ENCODE measurements at regions not wholly inside any gene's neighbourhood (a gene's known extent, or its start where the extent isn't known, plus 50 kb on each side); places are given as distances from the start of the nearest gene placed in this dataset.

DNA sequence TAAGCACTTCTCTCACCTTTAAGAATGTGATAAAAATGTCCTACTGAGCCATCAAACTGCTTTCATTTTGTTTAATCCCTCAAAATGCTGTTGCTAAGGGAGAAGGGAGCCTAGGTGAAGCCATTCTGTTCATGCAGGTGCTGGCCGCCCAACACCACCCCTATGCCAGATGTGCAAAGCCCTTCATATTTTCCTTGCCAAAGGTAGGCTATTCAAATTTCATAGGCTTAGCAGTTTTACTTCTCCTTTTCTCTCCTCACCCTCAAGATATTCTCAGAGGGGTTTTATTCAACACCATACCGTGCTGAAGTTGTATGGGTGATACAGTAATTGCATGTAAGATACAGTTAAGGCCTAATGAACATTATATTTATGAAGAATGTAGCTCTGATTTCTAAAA is 461.7 kb downstream of the GXYLT1 start:
- TF ChIP-seq, protein P1, sequence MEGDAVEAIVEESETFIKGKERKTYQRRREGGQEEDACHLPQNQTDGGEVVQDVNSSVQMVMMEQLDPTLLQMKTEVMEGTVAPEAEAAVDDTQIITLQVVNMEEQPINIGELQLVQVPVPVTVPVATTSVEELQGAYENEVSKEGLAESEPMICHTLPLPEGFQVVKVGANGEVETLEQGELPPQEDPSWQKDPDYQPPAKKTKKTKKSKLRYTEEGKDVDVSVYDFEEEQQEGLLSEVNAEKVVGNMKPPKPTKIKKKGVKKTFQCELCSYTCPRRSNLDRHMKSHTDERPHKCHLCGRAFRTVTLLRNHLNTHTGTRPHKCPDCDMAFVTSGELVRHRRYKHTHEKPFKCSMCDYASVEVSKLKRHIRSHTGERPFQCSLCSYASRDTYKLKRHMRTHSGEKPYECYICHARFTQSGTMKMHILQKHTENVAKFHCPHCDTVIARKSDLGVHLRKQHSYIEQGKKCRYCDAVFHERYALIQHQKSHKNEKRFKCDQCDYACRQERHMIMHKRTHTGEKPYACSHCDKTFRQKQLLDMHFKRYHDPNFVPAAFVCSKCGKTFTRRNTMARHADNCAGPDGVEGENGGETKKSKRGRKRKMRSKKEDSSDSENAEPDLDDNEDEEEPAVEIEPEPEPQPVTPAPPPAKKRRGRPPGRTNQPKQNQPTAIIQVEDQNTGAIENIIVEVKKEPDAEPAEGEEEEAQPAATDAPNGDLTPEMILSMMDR (IDR thresholded peaks at IDR 0.05), result no peak
- no peak for TF ChIP-seq POLR2A (IDR thresholded peaks at IDR 0.05)
